ENCODE measurements at regions not wholly inside any gene's neighbourhood (a gene's known extent, or its start where the extent isn't known, plus 50 kb on each side); places are given as distances from the start of the nearest gene placed in this dataset.
A peak's percentile ranks its signal among the peaks of the same experiment; 100 is the strongest.

DNA sequence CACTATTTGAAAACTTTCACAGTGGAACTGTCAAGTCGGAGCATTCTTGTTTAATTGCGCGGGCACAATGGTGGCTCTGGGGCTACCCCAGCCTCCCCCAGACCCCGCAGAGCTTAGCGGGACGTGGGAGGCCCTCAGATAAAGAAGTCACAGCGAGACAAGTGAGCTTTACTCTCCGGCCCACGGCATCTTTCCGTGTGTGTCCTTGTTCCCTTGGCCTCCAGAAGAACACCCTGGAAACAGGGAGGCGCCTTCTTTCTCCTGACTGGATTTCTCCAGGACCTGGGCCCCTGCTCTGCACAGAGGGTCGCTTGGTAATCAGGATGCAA, 382.8 kb downstream of the RRAGC start (continued):
- TF ChIP-seq, protein P1, sequence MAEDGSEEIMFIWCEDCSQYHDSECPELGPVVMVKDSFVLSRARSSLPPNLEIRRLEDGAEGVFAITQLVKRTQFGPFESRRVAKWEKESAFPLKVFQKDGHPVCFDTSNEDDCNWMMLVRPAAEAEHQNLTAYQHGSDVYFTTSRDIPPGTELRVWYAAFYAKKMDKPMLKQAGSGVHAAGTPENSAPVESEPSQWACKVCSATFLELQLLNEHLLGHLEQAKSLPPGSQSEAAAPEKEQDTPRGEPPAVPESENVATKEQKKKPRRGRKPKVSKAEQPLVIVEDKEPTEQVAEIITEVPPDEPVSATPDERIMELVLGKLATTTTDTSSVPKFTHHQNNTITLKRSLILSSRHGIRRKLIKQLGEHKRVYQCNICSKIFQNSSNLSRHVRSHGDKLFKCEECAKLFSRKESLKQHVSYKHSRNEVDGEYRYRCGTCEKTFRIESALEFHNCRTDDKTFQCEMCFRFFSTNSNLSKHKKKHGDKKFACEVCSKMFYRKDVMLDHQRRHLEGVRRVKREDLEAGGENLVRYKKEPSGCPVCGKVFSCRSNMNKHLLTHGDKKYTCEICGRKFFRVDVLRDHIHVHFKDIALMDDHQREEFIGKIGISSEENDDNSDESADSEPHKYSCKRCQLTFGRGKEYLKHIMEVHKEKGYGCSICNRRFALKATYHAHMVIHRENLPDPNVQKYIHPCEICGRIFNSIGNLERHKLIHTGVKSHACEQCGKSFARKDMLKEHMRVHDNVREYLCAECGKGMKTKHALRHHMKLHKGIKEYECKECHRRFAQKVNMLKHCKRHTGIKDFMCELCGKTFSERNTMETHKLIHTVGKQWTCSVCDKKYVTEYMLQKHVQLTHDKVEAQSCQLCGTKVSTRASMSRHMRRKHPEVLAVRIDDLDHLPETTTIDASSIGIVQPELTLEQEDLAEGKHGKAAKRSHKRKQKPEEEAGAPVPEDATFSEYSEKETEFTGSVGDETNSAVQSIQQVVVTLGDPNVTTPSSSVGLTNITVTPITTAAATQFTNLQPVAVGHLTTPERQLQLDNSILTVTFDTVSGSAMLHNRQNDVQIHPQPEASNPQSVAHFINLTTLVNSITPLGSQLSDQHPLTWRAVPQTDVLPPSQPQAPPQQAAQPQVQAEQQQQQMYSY (CRISPR knock-in tag; IDR thresholded peaks at IDR 0.05): no peak
- TF ChIP-seq KAT7 (CRISPR knock-in tag; IDR thresholded peaks at IDR 0.05; ENCODE audit: borderline replicate concordance) (no peak), ZBTB21 (CRISPR knock-in tag; IDR thresholded peaks at IDR 0.05; ENCODE audit: borderline replicate concordance) (no peak), CTCF (IDR thresholded peaks at IDR 0.05) (no peak), CBFB (CRISPR knock-in tag; IDR thresholded peaks at IDR 0.05; ENCODE audit: low read depth) (no peak), HMGA2 (CRISPR knock-in tag; IDR thresholded peaks at IDR 0.05) (no peak), GTF2I (CRISPR knock-in tag; conservative IDR thresholded peaks at IDR 0.05) (no peak), TCF7 (CRISPR knock-in tag; IDR thresholded peaks at IDR 0.05; ENCODE audit: low read depth) (no peak), ZNF671 (CRISPR knock-in tag; IDR thresholded peaks at IDR 0.05) (no peak), TP53 (CRISPR knock-in tag; IDR thresholded peaks at IDR 0.05) (no peak), ZNF121 (CRISPR knock-in tag; IDR thresholded peaks at IDR 0.05) (no peak), JAZF1 (CRISPR knock-in tag; IDR thresholded peaks at IDR 0.05) (no peak)

DNA sequence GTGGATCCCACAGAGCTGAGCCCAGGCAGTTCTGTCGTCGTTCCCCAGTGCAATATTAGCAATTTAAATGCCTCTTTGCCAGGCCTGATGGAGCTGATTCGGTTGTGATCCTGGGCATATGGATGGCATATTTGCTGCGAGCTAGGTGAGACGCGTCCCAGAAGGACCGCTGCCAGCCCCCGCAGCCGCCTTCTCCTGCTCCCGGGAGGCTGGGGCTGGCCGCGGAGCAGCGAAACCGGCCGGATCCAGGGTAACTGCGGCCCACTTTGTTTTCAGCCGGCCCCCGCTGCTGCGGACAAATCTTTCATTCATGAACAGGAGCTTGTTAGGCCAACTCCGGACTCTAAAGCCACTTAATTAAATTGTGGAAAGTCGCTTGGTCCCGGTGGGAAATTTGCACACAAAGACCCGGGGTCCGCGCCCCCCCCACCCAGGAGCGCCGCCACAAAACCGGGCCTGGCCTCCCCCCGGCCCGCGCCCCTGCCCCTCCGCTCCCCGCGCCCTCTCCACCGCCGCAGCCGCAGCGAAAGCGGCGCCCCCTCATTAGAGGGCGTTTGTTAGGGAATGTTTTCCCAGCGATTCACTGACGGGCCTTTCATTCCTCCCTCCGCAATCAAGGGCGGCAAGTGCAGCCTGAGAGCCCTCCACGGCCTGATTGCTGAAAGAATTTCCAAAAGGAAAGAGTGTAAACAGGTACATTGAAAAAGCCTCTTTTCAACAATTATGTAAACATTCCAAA, 383.3 kb downstream of the RRAGC start:
- ATAC-seq: peak; percentile 69
- H3K9me3 Mint-ChIP-seq: peaks cover 22% of the 10 kb centered on the region
- H3K36me3 Mint-ChIP-seq: peaks cover 21% of the 10 kb centered on the region
- ChIA-PET POLR2A (interaction anchor here (0.6 to 1.6 kb wide), 7 partner anchors 10 to 408 kb away, joined by 3 to 5 read pairs (median 3); no protein-coding TSS in a partner anchor), CTCF (interaction anchor here (0.6 to 3.1 kb wide), 12 partner anchors 8 to 436 kb away, joined by 3 to 24 read pairs (median 4); partner anchors contain the start of gene POU3F1)
- TF ChIP-seq, protein P2, sequence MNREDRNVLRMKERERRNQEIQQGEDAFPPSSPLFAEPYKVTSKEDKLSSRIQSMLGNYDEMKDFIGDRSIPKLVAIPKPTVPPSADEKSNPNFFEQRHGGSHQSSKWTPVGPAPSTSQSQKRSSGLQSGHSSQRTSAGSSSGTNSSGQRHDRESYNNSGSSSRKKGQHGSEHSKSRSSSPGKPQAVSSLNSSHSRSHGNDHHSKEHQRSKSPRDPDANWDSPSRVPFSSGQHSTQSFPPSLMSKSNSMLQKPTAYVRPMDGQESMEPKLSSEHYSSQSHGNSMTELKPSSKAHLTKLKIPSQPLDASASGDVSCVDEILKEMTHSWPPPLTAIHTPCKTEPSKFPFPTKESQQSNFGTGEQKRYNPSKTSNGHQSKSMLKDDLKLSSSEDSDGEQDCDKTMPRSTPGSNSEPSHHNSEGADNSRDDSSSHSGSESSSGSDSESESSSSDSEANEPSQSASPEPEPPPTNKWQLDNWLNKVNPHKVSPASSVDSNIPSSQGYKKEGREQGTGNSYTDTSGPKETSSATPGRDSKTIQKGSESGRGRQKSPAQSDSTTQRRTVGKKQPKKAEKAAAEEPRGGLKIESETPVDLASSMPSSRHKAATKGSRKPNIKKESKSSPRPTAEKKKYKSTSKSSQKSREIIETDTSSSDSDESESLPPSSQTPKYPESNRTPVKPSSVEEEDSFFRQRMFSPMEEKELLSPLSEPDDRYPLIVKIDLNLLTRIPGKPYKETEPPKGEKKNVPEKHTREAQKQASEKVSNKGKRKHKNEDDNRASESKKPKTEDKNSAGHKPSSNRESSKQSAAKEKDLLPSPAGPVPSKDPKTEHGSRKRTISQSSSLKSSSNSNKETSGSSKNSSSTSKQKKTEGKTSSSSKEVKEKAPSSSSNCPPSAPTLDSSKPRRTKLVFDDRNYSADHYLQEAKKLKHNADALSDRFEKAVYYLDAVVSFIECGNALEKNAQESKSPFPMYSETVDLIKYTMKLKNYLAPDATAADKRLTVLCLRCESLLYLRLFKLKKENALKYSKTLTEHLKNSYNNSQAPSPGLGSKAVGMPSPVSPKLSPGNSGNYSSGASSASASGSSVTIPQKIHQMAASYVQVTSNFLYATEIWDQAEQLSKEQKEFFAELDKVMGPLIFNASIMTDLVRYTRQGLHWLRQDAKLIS (CRISPR knock-in tag; IDR thresholded peaks at IDR 0.05; ENCODE audit: borderline replicate concordance): no peak
- TF ChIP-seq, protein P3, sequence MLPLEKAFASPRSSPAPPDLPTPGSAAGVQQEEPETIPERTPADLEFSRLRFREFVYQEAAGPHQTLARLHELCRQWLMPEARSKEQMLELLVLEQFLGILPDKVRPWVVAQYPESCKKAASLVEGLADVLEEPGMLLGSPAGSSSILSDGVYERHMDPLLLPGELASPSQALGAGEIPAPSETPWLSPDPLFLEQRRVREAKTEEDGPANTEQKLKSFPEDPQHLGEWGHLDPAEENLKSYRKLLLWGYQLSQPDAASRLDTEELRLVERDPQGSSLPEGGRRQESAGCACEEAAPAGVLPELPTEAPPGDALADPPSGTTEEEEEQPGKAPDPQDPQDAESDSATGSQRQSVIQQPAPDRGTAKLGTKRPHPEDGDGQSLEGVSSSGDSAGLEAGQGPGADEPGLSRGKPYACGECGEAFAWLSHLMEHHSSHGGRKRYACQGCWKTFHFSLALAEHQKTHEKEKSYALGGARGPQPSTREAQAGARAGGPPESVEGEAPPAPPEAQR (CRISPR knock-in tag; IDR thresholded peaks at IDR 0.05): no peak
- TF ChIP-seq RORB (CRISPR knock-in tag; IDR thresholded peaks at IDR 0.05): no peak
- no peak for TF ChIP-seq ZNF423 (CRISPR knock-in tag; IDR thresholded peaks at IDR 0.05)
- no peak for TF ChIP-seq CREM (CRISPR knock-in tag; IDR thresholded peaks at IDR 0.05)
- no peak for TF ChIP-seq ZNF281 (CRISPR knock-in tag; IDR thresholded peaks at IDR 0.05)
- no peak for TF ChIP-seq SMAD4 (CRISPR knock-in tag; IDR thresholded peaks at IDR 0.05)
- H3K4me3 Mint-ChIP-seq: peak overlapping the region; percentile 78
- peak; percentile 64 for DNase-seq (ENCODE audit: low spot score)
- peaks cover 30% of the 10 kb centered on the region for H3K27me3 Mint-ChIP-seq (ENCODE audit: low read depth)
- H3K27ac Mint-ChIP-seq: peak overlapping the region; percentile 93
- H3K4me1 Mint-ChIP-seq: peaks cover 31% of the 10 kb centered on the region

Measured in WTC11 (cell line).